NT2/D1 (cell line): ENCODE measurements at regions not wholly inside any gene's neighbourhood (a gene's known extent, or its start where the extent isn't known, plus 50 kb on each side); places are given as distances from the start of the nearest gene placed in this dataset.

Source experiments
- SUZ12 ChIP-seq: IDR thresholded peaks from 2 replicates; pipeline ENCODE4 v1.6.1; 2011; ENCODE audit not compliant: insufficient read length, insufficient read depth; ENCODE audit errors: extremely low read depth
- YY1 ChIP-seq: IDR thresholded peaks from 2 replicates; pipeline ENCODE4 v1.6.1; 2011; ENCODE audit not compliant: insufficient read length, insufficient read depth
- ZNF274 ChIP-seq: IDR thresholded peaks from 2 replicates; pipeline ENCODE4 v1.6.1; 2011; ENCODE audit warnings: mild to moderate bottlenecking, low read depth, low read length

DNA sequence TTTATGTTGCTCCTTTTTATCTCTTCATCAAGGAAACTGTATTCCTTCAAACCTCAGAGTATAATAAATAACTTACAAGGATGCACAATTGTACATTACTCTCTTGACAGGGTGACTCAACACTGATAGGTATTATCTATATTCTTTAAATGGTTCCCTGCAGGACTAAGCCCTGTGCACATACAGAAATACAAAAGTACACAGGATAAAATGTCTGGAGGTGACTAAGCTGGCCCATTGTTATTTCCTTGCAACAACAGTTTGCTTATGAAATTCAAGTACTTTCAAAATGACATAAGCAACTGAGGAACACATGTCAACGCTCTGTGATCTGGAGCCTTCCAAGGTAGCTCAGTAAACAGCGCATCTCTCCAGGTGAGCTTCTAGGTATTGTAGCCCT is 83.8 kb upstream of the RPL34 start:
- TF ChIP-seq SUZ12 (no peak), YY1 (no peak), ZNF274 (no peak)
